ENCODE measurements at regions not wholly inside any gene's neighbourhood (a gene's known extent, or its start where the extent isn't known, plus 50 kb on each side); places are given as distances from the start of the nearest gene placed in this dataset.

GRCh38 chr3:30263238-30263924, 343.0 kb upstream of the TGFBR2 start:
- DNase-seq (ENCODE audit: low read depth in 2 of 2), result no peak

DNA sequence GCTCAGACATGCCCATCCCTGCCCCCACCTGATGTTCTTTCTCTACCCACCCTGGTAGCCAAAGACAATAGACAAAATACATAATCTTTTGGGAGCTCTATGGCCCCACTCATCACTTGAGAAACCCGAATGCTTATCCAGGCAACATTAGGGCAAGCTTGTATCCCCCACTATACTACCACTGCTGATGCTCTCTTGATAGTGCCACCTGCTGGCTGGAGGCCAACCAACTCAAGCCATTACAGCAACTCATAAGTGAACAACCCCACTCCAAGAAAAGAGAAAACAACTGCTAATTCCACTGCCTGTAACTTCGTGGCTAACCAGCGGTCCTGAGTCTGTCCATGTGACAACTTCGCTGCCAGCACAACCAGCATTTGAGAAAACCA, 342.5 kb upstream of the TGFBR2 start:
- DNase-seq (ENCODE audit: low read depth in 2 of 2), result no peak

DNA sequence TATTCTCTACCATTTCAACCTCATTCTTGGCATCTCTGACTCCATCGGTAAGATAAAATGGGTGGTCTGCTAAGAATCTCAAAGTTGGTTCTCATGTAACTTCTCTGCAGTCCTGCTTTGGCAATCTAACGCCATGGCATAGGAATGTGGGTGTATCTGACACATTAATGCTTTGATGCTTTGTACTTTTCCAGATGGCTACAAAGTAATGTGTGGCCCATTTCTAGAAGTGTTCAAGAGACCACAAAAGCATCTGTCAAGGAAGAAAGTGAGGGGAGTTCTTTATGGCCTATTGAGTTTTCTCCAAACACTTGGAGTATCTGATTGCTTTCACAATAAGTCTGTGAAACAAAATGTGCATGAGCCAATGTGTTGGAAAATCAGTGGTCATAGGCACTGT, 339.9 kb upstream of the TGFBR2 start:
- no peak for DNase-seq (ENCODE audit: low read depth in 2 of 2)

GRCh38 chr3:30268288-30268687, 338.1 kb upstream of the TGFBR2 start:
- DNase-seq (ENCODE audit: low read depth in 2 of 2), result no peak

GRCh38 chr3:30269751-30270445, 336.5 kb upstream of the TGFBR2 start:
- no peak for DNase-seq (ENCODE audit: low read depth in 2 of 2)

GRCh38 chr3:30271781-30272180, 334.6 kb upstream of the TGFBR2 start:
- no peak for DNase-seq (ENCODE audit: low read depth in 2 of 2)

DNA sequence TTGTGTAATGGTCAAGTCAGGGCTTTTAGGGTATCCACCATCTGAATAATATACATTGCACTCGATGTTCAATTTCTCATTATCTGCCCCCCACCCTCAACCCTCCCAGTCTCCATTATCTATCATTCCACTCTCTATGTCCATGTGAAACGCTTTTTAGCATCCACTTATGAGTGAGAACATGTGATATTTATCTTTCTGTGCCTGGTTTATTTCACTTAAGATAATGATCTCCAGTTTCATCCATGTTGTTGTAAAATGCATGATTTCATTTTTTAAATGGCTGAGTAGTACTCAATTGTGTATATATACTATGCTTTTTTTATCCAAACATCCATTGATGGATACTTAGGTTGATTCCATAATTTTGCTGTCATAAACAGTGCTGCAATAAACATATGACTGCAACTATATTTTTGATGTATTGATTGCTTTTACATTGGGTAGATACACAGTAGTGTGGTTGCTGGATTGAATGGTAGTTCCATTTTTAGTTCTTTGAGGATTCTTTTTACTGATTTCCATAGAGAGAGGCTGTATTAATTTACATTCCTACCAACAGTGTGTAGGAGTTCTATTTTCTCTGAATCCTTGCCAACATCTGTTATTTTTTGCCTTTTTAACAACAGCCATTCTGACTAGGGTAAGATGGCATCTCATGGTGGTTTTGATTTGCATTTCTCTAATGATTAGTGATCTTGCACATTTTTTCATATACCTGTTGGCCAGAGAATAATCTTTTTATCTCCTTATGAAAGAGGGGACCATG, 332.9 kb upstream of the TGFBR2 start:
- no peak for DNase-seq (ENCODE audit: low read depth in 2 of 2)

- DNase-seq (ENCODE audit: low read depth in 2 of 2), result no peak
Measured at GRCh38 chr3:30277494-30277893, 328.9 kb upstream of the TGFBR2 start.

- DNase-seq (ENCODE audit: low read depth in 2 of 2), result no peak
Measured at GRCh38 chr3:30281526-30281925, 324.9 kb upstream of the TGFBR2 start.

GRCh38 chr3:30282154-30282696, 324.2 kb upstream of the TGFBR2 start:
- no peak for DNase-seq (ENCODE audit: low read depth in 2 of 2)

DNA sequence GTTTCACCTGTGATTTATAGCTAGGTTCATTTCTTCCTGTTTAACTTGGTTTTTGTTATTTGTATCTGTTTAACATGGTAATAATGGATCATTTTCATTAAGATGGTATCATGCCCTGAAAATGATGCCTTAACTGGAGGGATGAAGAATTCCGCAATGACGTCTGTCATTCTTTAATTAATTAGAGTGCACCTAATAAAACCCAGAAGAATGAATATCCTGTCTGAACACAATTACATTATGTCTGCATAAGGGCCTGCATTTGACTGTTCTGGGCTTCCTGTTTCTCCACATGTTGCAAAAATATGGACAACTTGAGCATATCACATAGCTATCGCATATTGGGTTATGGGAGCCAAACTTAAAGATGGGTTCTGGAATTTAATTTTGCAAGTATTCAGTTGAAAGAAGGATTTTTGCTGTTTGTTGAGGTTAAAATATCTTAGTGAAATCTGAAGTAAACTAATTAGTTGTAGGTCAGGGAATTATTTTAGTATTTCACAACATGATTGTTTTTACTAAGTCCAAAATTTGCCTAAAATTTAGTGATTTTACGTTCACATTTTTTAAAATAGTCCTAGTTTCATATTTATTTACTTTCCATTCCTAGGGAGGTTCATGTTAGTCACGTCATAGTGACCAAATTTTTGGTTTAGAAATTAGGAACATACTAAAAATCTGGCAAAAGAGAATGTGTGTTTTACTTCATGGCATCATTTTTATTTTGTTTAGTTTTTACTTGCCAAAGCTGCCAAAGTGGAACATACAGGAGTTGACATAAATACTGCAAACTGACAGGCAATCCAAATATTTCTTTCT, 321.0 kb upstream of the TGFBR2 start:
- DNase-seq (ENCODE audit: low read depth in 2 of 2), result no peak

- DNase-seq (ENCODE audit: low read depth in 2 of 2), result no peak
Measured at GRCh38 chr3:30286007-30286669, 320.3 kb upstream of the TGFBR2 start.

GRCh38 chr3:30286811-30287210, 319.6 kb upstream of the TGFBR2 start:
- DNase-seq (ENCODE audit: low read depth in 2 of 2), result no peak

DNA sequence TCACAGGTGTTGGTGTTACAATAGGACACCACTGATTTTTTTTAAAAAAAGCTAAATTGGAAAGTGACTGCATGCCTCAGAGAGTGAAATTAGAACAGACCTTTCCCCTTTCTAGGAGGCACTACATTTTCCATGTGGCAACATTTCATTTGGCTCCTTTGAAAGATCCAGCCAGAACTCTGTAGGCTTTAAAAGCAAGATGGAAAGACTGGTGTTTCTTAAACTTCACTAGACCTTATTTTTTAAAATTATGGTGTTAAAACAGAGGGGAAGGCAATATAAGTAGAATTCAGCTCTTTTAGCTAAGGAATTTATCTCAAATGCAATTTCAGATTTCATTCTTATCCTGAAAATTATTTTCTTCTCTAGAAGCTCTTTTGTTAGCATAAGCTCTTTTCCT, 317.6 kb upstream of the TGFBR2 start:
- no peak for DNase-seq (ENCODE audit: low read depth in 2 of 2)

DNA sequence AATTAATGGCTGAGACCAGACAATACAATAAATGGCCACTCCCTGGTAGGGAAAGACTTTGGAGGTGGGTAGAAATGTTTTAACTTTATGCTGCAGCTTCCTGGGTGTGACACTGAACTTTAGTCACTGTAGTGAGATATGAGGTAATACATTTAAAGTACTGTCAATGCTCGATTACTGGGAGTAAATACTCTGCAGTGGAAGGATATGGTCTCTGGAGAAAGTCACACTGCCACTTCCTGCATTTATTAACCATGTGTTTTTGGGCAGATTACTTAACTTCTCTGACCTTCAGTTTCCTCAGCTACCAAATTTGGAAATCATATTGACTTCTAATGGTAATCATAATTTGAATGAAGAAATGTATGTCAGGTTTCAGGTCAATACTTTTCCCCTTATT, 317.1 kb upstream of the TGFBR2 start:
- DNase-seq (ENCODE audit: low read depth in 2 of 2), result no peak

DNA sequence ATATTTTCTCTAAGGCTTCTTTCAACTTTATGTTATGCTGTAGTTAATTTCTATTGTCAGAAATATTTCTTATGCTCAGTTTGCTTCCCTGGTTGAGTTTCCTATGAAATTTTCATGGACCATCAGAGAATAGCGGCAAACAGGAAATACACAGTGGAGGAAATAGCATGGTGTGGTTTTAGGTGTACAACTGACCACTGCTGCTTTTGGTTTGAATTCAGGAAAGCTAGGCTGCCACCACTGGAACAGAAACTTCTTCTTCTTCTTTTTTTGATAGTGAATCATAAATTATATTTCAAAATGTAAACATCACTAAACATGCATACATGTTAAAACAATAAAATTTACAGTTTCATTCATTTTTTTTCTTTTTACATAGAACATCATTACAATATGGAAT, 316.6 kb upstream of the TGFBR2 start:
- DNase-seq (ENCODE audit: low read depth in 2 of 2), result no peak

GRCh38 chr3:30290479-30290878, 315.9 kb upstream of the TGFBR2 start:
- no peak for DNase-seq (ENCODE audit: low read depth in 2 of 2)

DNA sequence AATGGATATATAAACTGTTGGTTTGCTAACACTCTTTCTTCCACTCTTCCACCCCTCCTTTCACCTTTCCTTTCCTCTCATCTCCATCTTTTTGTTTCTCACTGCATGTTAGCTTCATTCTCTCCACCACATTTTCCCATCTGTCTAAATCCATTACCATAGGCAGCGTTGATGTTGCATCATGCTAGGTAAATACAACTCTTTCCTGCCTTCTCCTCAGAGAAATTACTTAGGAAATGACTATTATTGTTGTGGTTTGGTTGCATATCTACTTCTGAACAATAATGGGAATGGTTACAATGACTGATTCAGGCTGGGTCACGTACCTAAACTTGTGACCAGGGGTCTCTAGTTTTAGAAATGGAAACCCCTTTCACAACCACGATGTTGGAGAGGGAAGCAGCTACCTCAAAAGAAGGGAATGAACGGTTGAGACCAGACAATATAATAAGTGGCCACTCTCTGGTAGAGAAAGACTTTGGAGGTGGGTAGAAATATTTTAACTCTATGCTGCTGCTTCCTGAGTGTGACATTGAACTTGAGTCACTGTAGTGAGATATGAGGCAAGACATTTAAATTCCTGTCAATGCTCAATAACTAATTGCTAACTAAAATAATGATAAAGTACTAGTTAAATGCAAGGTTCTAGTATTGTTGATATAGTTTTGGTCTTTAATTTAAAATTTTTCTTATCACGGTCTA, 314.1 kb upstream of the TGFBR2 start:
- no peak for DNase-seq (ENCODE audit: low read depth in 2 of 2)

- DNase-seq (ENCODE audit: low read depth in 2 of 2), result no peak
Measured at GRCh38 chr3:30293621-30294240, 312.7 kb upstream of the TGFBR2 start.

DNA sequence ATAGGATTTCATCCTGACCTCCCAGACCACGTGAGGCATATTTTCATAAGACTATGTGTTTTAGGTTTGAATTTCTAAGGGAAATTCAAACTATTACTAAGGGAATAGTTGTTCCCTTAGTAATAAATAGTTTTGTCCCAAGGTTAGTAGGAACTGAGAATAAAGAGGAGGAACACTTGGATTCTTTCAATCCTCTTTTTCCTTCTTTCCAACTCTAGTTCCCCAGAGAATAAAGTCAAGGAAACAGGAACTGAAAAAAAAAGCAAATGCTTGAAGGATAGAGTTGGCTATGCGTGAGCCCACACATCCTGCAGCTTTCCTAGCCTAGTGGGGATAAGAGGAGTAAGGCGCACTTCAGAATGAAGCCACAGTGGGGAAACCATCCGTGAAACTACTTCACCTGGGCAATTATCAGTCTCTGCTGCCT, 312.1 kb upstream of the TGFBR2 start:
- no peak for DNase-seq (ENCODE audit: low read depth in 2 of 2)

Measured in activated CD8-positive, alpha-beta memory T cell treated with anti-CD3 and anti-CD28 coated beads for 4 hours (primary cell).